PC-9 (cell line): ENCODE measurements at regions not wholly inside any gene's neighbourhood (a gene's known extent, or its start where the extent isn't known, plus 50 kb on each side); places are given as distances from the start of the nearest gene placed in this dataset.

ENCODE experiments used
- CTCF ChIP-seq: fragments of 200-600 bp; sonication (generic); conservative IDR thresholded peaks from 2 replicates; pipeline ENCODE4 v1.6.1; 2017; ENCODE audit warnings: mixed run types, antibody characterized with exemption, mild to moderate bottlenecking, moderate library complexity
- EZH2 ChIP-seq: fragments of 200-600 bp; sonication (generic); IDR thresholded peaks from 2 replicates; pipeline ENCODE4 v1.8.0; 2017; ENCODE audit warnings: antibody characterized with exemption, low read depth

- TF ChIP-seq EZH2 (no peak), CTCF (no peak)
Observed at GRCh38 chr3:140828585-140828984, 113.1 kb upstream of the SLC25A36 start.
